BJ (cell line): ENCODE measurements at regions not wholly inside any gene's neighbourhood (a gene's known extent, or its start where the extent isn't known, plus 50 kb on each side); places are given as distances from the start of the nearest gene placed in this dataset.

ENCODE experiments used
- CTCF ChIA-PET: fragments of 350-600 bp; formaldehyde crosslinking; extraction: SDS; loops from one replicate; lab custom pipeline; 2021; ENCODE audit warnings: antibody characterized with exemption, inconsistent platforms; lab: Yijun Ruan, JAX
- POLR2A ChIA-PET: fragments of 300-600 bp; sonication (Branson Sonifier 250); formaldehyde crosslinking; extraction: SDS; loops from one replicate; lab custom pipeline; 2021; ENCODE audit warnings: antibody characterized with exemption; lab: Charles Lee
- DNase-seq: peaks from one replicate; pipeline ENCODE4 v3.0.0-alpha.2; 2011; ENCODE audit warnings: low read depth
- H3K27me3 ChIP-seq: 2 replicates; pipeline ENCODE4 v1.6.0; 2011; ENCODE audit warnings: low read length; ENCODE audit not compliant: control insufficient read depth, insufficient read depth
- H3K36me3 ChIP-seq: 2 replicates; pipeline ENCODE4 v1.5.1; 2011; ENCODE audit warnings: low read length; ENCODE audit not compliant: control insufficient read depth, insufficient read depth
- H3K4me3 ChIP-seq: 2 replicates; pipeline ENCODE4 v1.5.1; 2011; ENCODE audit warnings: low read depth, mild to moderate bottlenecking, control low read depth, low read length
- TF ChIP-seq, protein P1 (sequence below): IDR thresholded peaks from 2 replicates; pipeline ENCODE4 v1.5.1; 2011; ENCODE audit warnings: low read depth, mild to moderate bottlenecking, control low read depth, inconsistent platforms, low read length, moderate library complexity; ENCODE audit not compliant: insufficient read depth

DNA sequence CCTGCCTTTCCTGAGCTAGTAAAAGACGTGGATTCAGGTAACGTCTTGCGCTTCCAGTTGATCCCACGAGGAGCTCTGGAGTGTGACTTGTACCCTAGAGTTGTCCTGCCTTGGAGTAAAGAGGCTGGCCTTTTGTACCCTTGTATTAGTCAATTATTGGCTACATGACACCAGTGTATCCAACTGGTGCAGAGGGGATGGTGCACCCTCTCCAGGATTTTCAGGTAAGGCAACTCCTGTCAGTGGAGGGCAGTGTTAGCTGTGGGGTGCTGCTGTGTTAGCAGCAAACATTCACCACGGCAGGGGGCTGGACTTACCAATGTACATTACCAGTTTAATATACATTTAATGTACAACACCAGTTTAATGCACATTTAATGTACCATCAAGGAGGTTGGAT is 233.5 kb downstream of the MIAT start:
- H3K27me3 ChIP-seq = no peaks in the 10 kb centered on the region
- no peaks in the 10 kb centered on the region for H3K36me3 ChIP-seq
- ChIA-PET POLR2A (no interaction called here), CTCF (no interaction called here)
- no peak for DNase-seq
- H3K4me3 ChIP-seq = no peak overlapping the region
- TF ChIP-seq, protein P1, sequence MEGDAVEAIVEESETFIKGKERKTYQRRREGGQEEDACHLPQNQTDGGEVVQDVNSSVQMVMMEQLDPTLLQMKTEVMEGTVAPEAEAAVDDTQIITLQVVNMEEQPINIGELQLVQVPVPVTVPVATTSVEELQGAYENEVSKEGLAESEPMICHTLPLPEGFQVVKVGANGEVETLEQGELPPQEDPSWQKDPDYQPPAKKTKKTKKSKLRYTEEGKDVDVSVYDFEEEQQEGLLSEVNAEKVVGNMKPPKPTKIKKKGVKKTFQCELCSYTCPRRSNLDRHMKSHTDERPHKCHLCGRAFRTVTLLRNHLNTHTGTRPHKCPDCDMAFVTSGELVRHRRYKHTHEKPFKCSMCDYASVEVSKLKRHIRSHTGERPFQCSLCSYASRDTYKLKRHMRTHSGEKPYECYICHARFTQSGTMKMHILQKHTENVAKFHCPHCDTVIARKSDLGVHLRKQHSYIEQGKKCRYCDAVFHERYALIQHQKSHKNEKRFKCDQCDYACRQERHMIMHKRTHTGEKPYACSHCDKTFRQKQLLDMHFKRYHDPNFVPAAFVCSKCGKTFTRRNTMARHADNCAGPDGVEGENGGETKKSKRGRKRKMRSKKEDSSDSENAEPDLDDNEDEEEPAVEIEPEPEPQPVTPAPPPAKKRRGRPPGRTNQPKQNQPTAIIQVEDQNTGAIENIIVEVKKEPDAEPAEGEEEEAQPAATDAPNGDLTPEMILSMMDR = no peak

DNA sequence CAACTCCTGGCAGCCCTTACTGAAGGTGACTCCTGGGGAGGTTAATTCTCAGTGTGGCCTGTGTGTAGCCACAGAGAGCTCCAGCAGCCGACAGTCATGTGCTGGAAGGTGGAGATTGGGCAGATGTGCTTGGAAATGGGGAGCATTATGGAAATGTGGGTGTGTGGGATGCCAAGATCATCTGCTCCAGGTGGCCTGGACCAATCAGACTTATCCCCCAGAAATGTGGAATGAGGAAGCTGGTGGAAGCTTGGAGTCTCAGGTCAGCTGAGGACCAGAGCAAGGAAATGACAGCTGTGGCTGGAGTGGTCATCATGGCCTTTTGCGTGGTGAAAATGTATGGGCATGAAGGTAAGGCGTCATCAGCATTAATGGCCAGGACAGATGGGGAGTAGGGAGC is 234.0 kb downstream of the MIAT start:
- POLR2A ChIA-PET = no interaction called here
- CTCF ChIA-PET = no interaction called here
- TF ChIP-seq, protein P1 = no peak
- Histone ChIP-seq H3K27me3 (no peaks in the 10 kb centered on the region), H3K36me3 (no peaks in the 10 kb centered on the region), H3K4me3 (no peak overlapping the region)
- no peak for DNase-seq

DNA sequence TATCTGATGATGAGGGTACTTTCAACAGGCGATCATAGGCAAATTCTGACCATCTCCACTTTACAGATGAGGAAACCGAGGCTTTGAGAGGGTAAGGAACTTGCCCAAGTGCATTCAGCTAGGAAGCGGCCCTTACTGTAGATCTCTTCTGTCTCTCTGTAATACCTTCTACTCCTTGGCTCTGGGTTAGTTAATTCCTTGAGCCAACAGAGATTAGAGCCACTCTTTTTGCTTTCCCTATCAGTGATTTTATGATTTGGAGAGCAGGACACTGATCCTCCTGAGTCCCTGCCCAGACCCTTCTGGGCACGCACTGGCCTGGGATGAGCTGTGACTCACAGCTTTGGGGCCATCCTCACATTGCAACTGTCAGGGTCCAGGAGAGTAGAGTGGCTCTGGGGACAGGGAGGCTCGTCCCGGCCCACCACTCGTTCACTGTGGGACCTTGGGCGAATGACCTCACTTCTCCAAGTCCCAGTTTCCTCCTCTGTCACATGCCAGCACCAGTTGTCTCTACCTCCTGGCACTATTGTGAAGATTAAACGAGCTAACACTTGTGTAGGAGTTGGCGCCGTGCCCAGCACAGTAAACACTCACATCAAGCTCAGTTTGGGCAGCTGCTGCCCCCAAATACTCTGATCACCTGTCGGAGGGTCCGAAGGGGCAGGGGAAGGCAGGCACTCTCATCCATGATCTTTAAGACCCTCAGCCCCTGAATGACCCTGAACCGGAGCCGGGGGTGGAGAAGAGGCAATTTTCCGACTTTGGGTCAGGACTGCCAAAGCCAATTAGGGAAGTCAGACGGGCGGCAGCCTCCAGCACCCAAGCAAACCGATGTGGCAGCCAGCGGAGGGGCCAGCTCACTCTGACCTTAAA is 235.0 kb downstream of the MIAT start:
- ChIA-PET CTCF (interaction anchor here (1.0 kb wide), 1 partner anchor 226 kb away, joined by 3 read pairs; no protein-coding TSS in a partner anchor), POLR2A (interaction anchor here (0.5 kb wide), 1 partner anchor 212 kb away, joined by 4 read pairs; no protein-coding TSS in a partner anchor)
- Histone ChIP-seq H3K36me3 (no peaks in the 10 kb centered on the region), H3K4me3 (no peak overlapping the region), H3K27me3 (no peaks in the 10 kb centered on the region)
- no peak for DNase-seq
- TF ChIP-seq, protein P1 = no peak

DNA sequence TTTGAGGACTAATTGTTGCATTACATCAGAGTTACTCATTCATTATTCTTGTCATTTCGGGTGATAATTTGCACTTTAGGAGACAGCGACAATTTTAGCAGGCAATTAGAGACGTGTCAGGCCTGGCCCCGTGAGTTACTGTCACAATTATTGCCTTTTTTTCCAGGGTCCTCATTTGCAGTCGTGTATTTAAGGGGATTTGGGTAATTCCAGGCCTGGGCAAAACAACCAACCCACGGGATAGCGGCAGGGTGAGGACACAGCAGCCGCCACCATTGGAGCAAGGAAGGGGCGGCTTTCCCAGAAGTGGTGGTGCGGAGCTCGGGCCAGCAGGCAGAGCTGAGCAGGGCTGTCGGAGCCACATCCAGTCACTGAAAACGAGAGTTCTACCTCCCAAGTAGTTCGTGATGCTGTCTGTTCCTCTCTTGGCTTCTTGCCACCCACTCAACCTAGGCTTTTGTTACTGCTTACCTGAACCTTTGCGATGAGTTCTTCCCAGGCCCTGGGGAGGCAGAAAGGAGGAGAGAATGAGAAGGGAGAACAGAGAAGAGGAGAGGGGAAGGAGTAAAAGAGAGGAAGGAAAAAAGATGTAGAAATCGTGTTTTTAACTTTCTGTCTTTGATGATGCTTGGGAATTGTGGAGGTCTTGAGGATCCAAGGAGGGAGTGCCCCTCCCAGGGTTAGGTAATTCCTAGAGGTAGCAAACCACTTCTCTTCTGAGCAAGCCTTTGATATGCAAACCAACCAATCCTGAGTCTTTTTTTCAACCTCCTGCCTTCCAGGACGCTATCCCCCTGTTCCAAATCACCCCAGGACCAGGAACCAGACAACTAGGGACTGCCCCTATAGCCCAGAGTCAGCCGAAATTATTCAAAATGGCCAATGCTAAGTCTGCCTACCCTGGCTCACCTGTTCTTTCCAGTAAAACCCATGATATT is 236.1 kb downstream of the MIAT start:
- CTCF ChIA-PET = interaction anchor here (1.0 to 1.7 kb wide), 2 partner anchors 214 to 227 kb away, joined by 3 to 4 read pairs; no protein-coding TSS in a partner anchor

More for the DNA sequence above, 236.1 kb downstream of the MIAT start:
- POLR2A ChIA-PET = no interaction called here
- Histone ChIP-seq H3K27me3 (no peaks in the 10 kb centered on the region), H3K36me3 (no peaks in the 10 kb centered on the region), H3K4me3 (no peak overlapping the region)
- TF ChIP-seq, protein P1 = no peak
- DNase-seq = no peak
